K562 (cell line): ENCODE measurements at regions not wholly inside any gene's neighbourhood (a gene's known extent, or its start where the extent isn't known, plus 50 kb on each side); places are given as distances from the start of the nearest gene placed in this dataset.

ENCODE experiments used
- ATAC-seq: fragments of 200-7000 bp; cut with Tn5 transposase; 3 replicates; pipeline ENCODE4 v1.9.1; 2020; ENCODE audit warnings: moderate library complexity
- BruUV-seq: library from RNA; stranded (reverse); fragments of 400-500 nt; replicated peaks from 2 replicates; lab custom pipeline; 2021; lab: Mats Ljungman, UMichigan
- CTCF ChIA-PET: fragments of 300-600 bp; formaldehyde crosslinking; extraction: SDS; loops from one replicate; lab custom pipeline; 2021; ENCODE audit warnings: low intra/inter-chr PET ratio; lab: Yijun Ruan, JAX
- POLR2A ChIA-PET: fragments of 300-600, 350-650 bp; sonication (Branson Sonifier 250); formaldehyde crosslinking; extraction: SDS; loops from one replicate; lab custom pipeline; 2021; ENCODE audit warnings: antibody characterized with exemption, inconsistent platforms; lab: Yijun Ruan, JAX
- DNase-seq, 4 experiments: peaks; one replicate each; pipeline versions ENCODE4 v3.0.0 to v3.0.0-alpha.2; 2011 to 2018; ENCODE audit warnings: low spot score in 3 of 4, mixed read lengths in 3 of 4; ENCODE audit errors: extremely low read depth in 1 of 4
- FAIRE-seq: peaks from 2 replicates; lab custom pipeline; 2011; peaks lifted over from hg19 to GRCh38; lab: Jason Lieb, UNC
- H2AFZ ChIP-seq: 2 replicates; pipeline ENCODE4 v1.6.0; 2011; ENCODE audit warnings: low read depth, low read length, control low read depth, inconsistent platforms
- H3K27ac ChIP-seq: fragments of 200-600 bp; 3 replicates; pipeline ENCODE4 v1.8.0; 2011; ENCODE audit warnings: low read depth, mild to moderate bottlenecking, control low read depth, inconsistent platforms, low read length, moderate library complexity, mixed read lengths; ENCODE audit errors: extremely low read depth
- H3K27me3 ChIP-seq, 2 experiments: fragments of 300-600 bp in 1 of 2; 2 replicates in 1 of 2; 3 replicates in 1 of 2; pipeline versions ENCODE4 v1.6.0 to v1.8.0; 2011; ENCODE audit warnings: inconsistent platforms in 2 of 2, low read length in 2 of 2, mild to moderate bottlenecking in 1 of 2, mixed read lengths in 1 of 2, moderate library complexity in 1 of 2; ENCODE audit not compliant: control insufficient read depth in 2 of 2, insufficient read depth in 2 of 2
- H3K36me3 ChIP-seq: fragments of 300-600 bp; 3 replicates; pipeline ENCODE4 v1.8.0; 2011; ENCODE audit warnings: mild to moderate bottlenecking, low read length, inconsistent platforms; ENCODE audit not compliant: control insufficient read depth, insufficient read depth
- H3K4me1 ChIP-seq, 2 experiments: fragments of 200-600 bp in 1 of 2; replicated peaks in 1 of 2; 2 replicates in 1 of 2; 3 replicates in 1 of 2; pipeline versions ENCODE4 v1.5.1 to v1.8.0; 2011; ENCODE audit warnings: inconsistent platforms in 2 of 2, low read length in 2 of 2, mild to moderate bottlenecking in 1 of 2, mixed read lengths in 1 of 2, moderate library complexity in 1 of 2; ENCODE audit not compliant: control insufficient read depth in 2 of 2, insufficient read depth in 2 of 2
- H3K4me2 ChIP-seq: 2 replicates; pipeline ENCODE4 v1.6.1; 2011; ENCODE audit warnings: low read length, control low read depth, inconsistent platforms, mixed read lengths; ENCODE audit not compliant: insufficient read depth
- H3K4me3 ChIP-seq: fragments of 200-600 bp; sonication (generic), shearing (Covaris generic); 2 replicates; pipeline ENCODE4 v1.5.1; 2016; ENCODE audit warnings: control low read depth, inconsistent platforms
- H3K79me2 ChIP-seq: fragments of 200-600 bp; 3 replicates; pipeline ENCODE4 v1.8.0; 2011; ENCODE audit warnings: low read length, inconsistent platforms; ENCODE audit not compliant: control insufficient read depth, insufficient read depth
- H3K9ac ChIP-seq, 2 experiments: 2 replicates each; pipeline versions ENCODE4 v1.6.0 to v1.6.1; 2011; ENCODE audit warnings: low read depth in 2 of 2, low read length in 2 of 2, control low read depth in 1 of 2, inconsistent platforms in 1 of 2, mild to moderate bottlenecking in 1 of 2, mixed read lengths in 1 of 2; ENCODE audit not compliant: insufficient read depth in 1 of 2
- H3K9me1 ChIP-seq: one replicate; pipeline ENCODE4 v1.6.0; 2011; ENCODE audit warnings: inconsistent platforms, mild to moderate bottlenecking, low read length, moderate library complexity; ENCODE audit not compliant: control insufficient read depth, insufficient read depth
- H3K9me3 ChIP-seq: replicated peaks from 2 replicates; pipeline ENCODE4 v1.5.1; 2011; ENCODE audit warnings: low read depth, low read length, inconsistent platforms; ENCODE audit not compliant: control insufficient read depth, insufficient read depth
- H4K20me1 ChIP-seq: replicated peaks from 2 replicates; pipeline ENCODE4 v1.6.1; 2011; ENCODE audit warnings: low read length, inconsistent platforms, mixed read lengths; ENCODE audit not compliant: control insufficient read depth, insufficient read depth
- CEBPZ ChIP-seq: fragments of 150-350 bp; IDR thresholded peaks from 2 replicates; pipeline ENCODE4 v1.6.1; 2014; ENCODE audit warnings: low read depth, mild to moderate bottlenecking, low read length, borderline replicate concordance
- GTF2A2 ChIP-seq: IDR thresholded peaks from 2 replicates; pipeline ENCODE4 v1.6.1; 2016; ENCODE audit warnings: mild to moderate bottlenecking, missing genetic modification characterization, missing compliant biosample characterization
- MAZ ChIP-seq, 2 experiments: fragments of 450-650 bp in 1 of 2; sonication (generic) in 1 of 2; formaldehyde crosslinking; IDR thresholded peaks in 1 of 2; conservative IDR thresholded peaks in 1 of 2; 2 replicates each; pipeline versions ENCODE4 v1.4.0 to v1.5.0; 2020; ENCODE audit warnings: mild to moderate bottlenecking in 1 of 2, missing genetic modification reagents in 1 of 2
- NFXL1 ChIP-seq: fragments of 450-650 bp; formaldehyde crosslinking; IDR thresholded peaks from 2 replicates; pipeline ENCODE4 v1.4.0; 2021; ENCODE audit warnings: mild to moderate bottlenecking
- RBM22 ChIP-seq: fragments of 200-400 bp; formaldehyde crosslinking; IDR thresholded peaks from 2 replicates; pipeline ENCODE4 v1.6.1; 2018; ENCODE audit warnings: low read length, low read depth; ENCODE audit not compliant: poor library complexity, severe bottlenecking
- RBM25 ChIP-seq: fragments of 200-400 bp; formaldehyde crosslinking; IDR thresholded peaks from 2 replicates; pipeline ENCODE4 v1.6.1; 2018; ENCODE audit warnings: low read length, low read depth, moderate library complexity; ENCODE audit not compliant: severe bottlenecking
- ZNF655 ChIP-seq: fragments of 250-450 bp; sonication (Bioruptor Pico); IDR thresholded peaks from 2 replicates; pipeline ENCODE4 v1.5.0; 2021
- ZNF717 ChIP-seq: fragments of 250-450 bp; sonication (Bioruptor Pico); IDR thresholded peaks from 2 replicates; pipeline ENCODE4 v1.5.0; 2021
- WGBS: fragments of 100-300 bp; shearing (Covaris generic); methylation state at CpG from one replicate; pipeline ENCODE4 v1.1.6; 2016; ENCODE audit warnings: low coverage, mixed read lengths; ENCODE audit not compliant: insufficient coverage; ENCODE audit errors: missing lambda C conversion rate; 5-methylcytosine and 5-hydroxymethylcytosine counted together
- in situ Hi-C: fragments of 300-500 bp; cut with MboI; formaldehyde crosslinking; loops from 4 replicates; pipeline ENCODE4 v1.15.0; 2018; ENCODE audit warnings: inconsistent platforms, mixed read lengths
- intact Hi-C: fragments of 100-400 bp; cut with micrococcal nuclease; formaldehyde crosslinking; loops from 2 replicates; pipeline ENCODE4 v1.14.2; 2022

GRCh38 chr7:41777894-41778596 is 75.2 kb upstream of the INHBA start:
- H3K4me2 ChIP-seq = no peak overlapping the region
- no peaks in the 10 kb centered on the region for H4K20me1 ChIP-seq
- H3K27me3 ChIP-seq = no peaks in the 10 kb centered on the region
- H3K79me2 ChIP-seq = no peaks in the 10 kb centered on the region
- ChIA-PET CTCF (no interaction called here), POLR2A (no interaction called here)
- no peaks in the 10 kb centered on the region for H3K9me1 ChIP-seq
- no peaks in the 10 kb centered on the region for H3K36me3 ChIP-seq
- no peak for ATAC-seq
- no peak overlapping the region for H3K27ac ChIP-seq
- TF ChIP-seq MAZ (CRISPR knock-in tag; conservative IDR thresholded peaks at IDR 0.05 in 1 of 2, IDR thresholded peaks at IDR 0.05 in 1 of 2) (no peak), GTF2A2 (tag) (no peak), NFXL1 (CRISPR knock-in tag) (no peak), RBM22 (no peak), RBM25 (no peak), ZNF655 (CRISPR knock-in tag) (no peak), ZNF717 (CRISPR knock-in tag) (no peak), CEBPZ (no peak)
- H2AFZ ChIP-seq = no peak overlapping the region
- FAIRE-seq = no peak
- no peaks in the 10 kb centered on the region for H3K4me1 ChIP-seq
- BruUV-seq = no TSS peak
- H3K4me3 ChIP-seq = no peak overlapping the region
- no peaks in the 10 kb centered on the region for H3K9me3 ChIP-seq
- in situ Hi-C loops = no loop called here
- WGBS = 0% methylated on average over 5 of the region's 5 CpGs
- H3K9ac ChIP-seq = no peak overlapping the region
- DNase-seq = no peak
- intact Hi-C loops = no loop called here
